HG03175 (cell line): ENCODE measurements at regions not wholly inside any gene's neighbourhood (a gene's known extent, or its start where the extent isn't known, plus 50 kb on each side); places are given as distances from the start of the nearest gene placed in this dataset.
"Not testable (repeated sequence)": the region's sequence is repeated elsewhere in the genome, so short reads cannot be mapped to it uniquely, and the experiment has no call there.

Experiments used
- ATAC-seq: cut with Tn5 transposase; IDR thresholded peaks from one replicate; pipeline ENCODE4 v1.9.1; 2021; ENCODE audit warnings: mild to moderate bottlenecking, moderate library complexity; ENCODE audit not compliant: unreplicated experiment

DNA sequence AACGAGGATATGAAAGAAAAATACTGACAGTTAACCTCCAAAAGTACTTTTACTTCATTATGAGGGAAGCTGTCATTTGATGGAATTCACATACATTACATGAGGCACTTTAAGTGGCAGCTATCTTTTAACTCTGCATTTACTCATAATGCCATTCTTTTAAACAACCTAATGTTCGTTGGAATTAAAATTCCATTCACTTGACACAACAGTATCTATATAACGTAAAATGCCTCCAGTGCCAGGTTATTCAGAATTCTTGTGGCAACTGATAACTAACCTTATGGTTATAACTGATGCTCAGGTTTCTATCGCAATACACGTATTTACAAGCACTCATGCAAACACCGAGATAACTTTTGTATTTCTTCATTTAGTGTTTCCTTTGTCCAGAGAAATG, 376.9 kb upstream of the GRAMD2B start:
- ATAC-seq: no peak

GRCh38 chr5:126046846-126047571, 376.2 kb upstream of the GRAMD2B start:
- ATAC-seq: no peak

- ATAC-seq: no peak
Measured at GRCh38 chr5:126052120-126052519, 371.1 kb upstream of the GRAMD2B start.

GRCh38 chr5:126052791-126053190, 370.4 kb upstream of the GRAMD2B start:
- ATAC-seq: no peak

GRCh38 chr5:126053630-126054029, 369.6 kb upstream of the GRAMD2B start:
- ATAC-seq: no peak

DNA sequence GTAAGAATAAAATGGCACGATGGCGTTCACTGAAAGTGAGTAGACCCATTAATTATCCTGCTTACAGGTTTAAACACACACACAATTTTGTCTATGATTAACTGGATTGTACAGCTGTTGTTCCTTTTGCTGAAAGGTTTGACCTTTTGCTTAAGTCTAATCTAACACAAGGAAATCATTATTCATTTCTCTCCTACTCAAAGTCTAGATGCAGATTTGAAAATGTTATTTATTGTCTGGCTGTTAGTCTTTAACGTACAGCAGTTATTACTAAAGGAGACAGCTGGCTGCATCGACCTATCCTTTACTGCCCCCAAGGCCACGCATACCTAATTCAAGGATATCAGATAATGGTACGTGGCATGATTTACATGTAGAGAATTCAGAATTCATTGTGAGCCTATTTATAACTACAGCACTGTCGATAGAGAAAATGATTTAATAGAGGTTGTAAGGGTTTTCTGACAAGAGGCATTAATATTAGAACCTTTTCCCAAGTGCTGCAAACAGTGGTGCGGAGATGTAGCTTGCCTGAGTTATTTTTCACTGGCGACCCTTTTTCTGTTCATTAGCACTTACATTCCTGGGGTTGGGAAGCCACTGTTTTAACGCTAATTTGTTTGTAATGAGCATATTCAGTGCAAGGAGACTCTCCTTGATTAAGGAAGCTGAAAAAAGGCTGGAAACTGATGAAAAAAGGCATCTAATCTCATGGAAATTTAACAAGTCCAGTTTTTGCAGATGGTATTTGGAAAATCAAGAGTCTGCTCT, 368.4 kb upstream of the GRAMD2B start:
- ATAC-seq: no peak

DNA sequence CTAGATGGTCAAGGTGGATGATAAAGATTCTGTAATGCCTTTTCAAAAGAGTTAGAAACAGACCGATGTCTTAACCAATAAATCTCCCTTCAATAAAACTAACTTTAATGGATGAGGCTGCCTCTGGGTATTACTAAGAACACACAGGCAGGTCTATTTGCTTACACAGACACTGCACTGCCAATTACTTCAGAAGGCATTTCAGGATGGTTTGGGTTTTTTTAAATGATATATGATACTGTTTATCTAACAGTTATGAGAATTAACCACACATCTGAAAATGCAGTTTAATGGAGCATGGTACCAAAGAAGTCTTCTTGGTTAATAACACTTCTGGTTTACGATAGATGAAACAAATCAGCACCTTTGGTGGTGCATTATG, 367.9 kb upstream of the GRAMD2B start:
- no peak for ATAC-seq

DNA sequence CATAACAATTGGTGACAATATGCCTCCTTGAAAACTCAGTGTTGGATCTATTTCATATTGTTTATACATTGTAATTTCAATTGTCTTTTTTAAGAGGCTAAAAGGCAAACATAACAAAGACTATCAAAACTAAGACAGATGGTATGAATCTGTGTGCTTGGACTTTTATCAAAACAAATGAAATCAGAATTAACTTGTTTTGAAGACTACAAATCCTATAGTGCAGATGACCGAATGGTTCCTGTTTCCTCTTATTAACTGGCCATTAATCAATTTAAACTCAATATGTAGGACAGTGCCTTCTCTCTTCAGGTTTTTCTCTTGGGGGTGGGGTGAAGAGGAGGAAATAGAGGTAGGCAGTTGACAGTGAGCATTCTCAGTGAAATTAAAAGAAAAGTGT, 366.9 kb upstream of the GRAMD2B start:
- ATAC-seq: no peak

- no peak for ATAC-seq
Measured at GRCh38 chr5:126056851-126057622, 366.2 kb upstream of the GRAMD2B start.

GRCh38 chr5:126058392-126058791, 364.8 kb upstream of the GRAMD2B start:
- ATAC-seq: not testable (repeated sequence)

DNA sequence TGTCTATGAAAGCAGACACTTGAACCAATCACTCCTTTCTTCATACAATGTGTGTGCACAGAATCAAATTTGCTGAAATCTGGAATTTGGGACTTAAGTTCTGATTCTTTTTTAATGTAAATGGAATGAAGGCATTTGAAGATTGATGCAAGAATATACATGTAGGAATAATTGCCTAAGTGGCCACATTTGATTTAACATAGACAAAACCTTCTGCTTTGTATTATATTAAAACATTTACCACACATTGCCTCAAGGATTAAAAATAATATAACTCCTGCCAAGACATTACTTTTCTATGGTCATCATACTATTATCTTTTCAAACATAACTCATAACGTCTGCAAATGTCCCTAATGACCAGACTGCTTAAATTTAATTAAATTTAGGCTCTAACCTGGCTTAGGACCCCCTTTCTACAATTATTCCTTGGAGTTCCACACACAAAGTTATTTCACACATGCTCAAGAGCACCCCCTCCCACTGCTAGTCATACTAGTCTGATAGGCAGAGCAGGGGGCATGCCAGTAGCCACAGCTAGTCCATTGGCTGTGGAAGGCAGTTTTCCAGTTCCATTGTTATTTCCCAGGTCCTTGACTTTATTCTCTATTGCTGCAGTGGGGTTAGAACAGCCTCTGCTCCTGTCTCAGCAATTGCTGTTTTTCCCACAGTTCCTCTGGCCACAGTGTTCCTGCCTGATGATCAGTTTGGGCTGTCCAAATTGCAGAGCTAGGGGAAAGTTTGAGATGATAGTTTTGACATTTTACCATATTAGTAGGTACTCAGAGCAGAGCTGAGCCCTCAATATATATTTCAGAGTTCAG, 360.6 kb upstream of the GRAMD2B start:
- no peak for ATAC-seq

DNA sequence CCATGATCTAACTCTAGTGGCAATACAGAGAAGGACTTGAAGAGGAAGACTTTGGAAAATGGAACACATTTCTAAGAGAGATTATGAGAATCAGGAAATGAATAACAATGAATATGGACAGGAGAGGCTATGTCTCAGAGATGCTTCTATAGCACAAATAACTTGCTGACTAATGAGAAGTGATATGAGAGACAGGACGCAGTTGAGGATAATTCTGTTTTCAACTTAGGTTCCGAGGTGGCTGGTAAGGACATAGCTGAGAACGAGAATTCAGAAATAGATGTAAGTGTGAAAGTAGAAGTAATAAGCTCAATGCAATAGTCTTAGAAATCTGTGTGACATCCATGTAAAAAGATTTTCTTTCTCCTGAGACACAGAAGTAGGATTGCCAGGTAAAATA, 358.1 kb upstream of the GRAMD2B start:
- ATAC-seq: no peak

GRCh38 chr5:126066836-126067235, 356.4 kb upstream of the GRAMD2B start:
- ATAC-seq: no peak

GRCh38 chr5:126067404-126067803, 355.8 kb upstream of the GRAMD2B start:
- ATAC-seq: no peak

DNA sequence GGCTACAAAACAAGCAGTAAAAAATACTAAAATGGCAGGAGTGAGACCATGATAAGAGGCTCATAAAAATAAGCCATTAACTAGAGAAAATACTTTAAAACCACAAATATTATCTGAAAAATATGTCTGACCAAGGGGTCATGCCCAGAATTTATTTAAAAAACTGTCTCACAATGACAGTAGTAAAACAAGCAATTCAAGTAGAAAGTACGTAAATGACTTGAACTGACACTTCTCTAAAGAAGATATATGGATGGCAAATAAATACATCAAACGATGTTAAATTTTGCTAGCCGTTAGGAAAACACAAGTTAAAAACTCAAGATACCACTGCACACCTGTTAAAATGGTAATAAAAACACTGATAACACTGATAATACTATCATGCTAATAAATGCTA, 353.9 kb upstream of the GRAMD2B start:
- no peak for ATAC-seq

DNA sequence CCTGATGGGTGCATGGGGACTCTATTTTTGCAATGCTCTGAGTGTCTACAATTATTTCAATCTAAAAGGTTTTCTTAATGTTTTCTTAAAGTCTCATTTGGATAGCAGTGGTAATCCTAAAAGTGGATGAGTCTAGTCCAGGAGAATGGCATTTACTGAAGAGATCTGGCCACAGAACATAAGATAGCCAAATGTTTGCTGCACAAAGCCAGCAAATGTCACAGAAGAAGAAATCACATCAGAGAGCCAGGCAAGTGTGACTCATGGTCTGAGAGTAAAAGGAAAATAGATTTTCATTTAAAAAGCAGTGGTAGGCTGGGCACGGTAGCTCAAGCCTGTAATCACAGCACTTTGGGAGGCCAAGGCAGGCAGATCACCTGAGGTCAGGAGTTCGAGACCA, 352.7 kb upstream of the GRAMD2B start:
- ATAC-seq: no peak

- no peak for ATAC-seq
Measured at GRCh38 chr5:126074538-126074937, 348.7 kb upstream of the GRAMD2B start.

DNA sequence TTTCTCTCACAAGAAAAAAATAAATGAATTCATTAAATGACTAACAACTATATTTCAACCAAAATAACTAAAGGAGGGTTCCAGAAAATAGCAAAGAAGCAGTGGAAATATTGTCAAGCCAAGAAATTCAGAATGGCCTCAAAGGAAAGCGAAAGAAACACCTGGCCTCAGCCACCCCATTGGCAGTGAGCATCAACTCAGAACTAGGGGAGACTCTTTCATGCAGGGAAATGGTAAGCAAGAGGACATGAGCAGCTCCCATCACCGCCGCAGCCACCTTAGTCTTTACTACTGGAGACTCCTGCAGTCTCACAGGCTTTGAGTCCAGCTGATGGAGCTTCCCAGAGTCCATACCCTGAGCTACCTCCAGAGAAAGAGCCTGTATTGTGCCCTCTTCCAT, 343.9 kb upstream of the GRAMD2B start:
- ATAC-seq: no peak

- ATAC-seq: no peak
Measured at GRCh38 chr5:126081209-126081608, 342.0 kb upstream of the GRAMD2B start.

DNA sequence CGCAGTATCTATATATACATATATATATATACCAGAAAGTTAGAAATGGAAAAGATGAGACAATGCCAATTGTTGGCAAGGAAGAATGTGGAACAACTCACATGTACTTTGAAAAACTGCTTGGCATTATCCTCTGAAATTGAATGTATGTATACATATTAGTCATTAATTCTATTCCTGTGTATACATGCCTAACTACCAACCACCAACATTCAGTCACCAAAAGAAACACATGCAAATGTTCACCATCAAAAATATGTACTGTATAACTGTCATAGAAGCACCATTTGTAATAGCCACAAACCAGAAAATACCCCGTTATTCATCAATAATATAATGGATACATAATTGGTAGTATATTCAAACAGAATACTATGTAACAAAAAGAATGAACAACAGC, 330.2 kb upstream of the GRAMD2B start:
- no peak for ATAC-seq

DNA sequence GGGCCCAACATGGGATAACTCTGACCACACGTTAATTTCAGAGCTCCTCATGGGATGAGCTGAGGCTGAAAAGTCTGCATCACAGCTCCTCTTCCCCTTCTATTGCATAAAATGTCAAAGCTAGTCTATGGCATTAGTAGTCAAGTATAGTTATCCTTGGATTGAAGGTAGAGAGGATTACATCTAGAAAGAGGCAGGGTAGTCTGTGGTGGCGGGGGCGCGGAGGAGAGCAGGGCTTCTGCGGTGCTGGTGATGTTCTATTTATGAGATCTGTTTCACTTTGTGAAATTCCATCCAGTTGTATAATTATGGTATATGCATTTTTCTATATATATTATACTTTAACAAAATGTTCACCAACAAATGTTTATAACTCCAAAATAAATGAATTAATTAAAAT, 329.5 kb upstream of the GRAMD2B start:
- ATAC-seq: no peak
